Keratinocyte (primary cell): ENCODE measurements at regions not wholly inside any gene's neighbourhood (a gene's known extent, or its start where the extent isn't known, plus 50 kb on each side); places are given as distances from the start of the nearest gene placed in this dataset.

Source experiments
- DNase-seq: peaks from one replicate; pipeline ENCODE4 v3.0.0-alpha.2; 2011; ENCODE audit warnings: low read depth, missing footprints, low spot score
- FAIRE-seq: peaks from 2 replicates; lab custom pipeline; 2011; peaks lifted over from hg19 to GRCh38; lab: Jason Lieb, UNC
- H2AFZ ChIP-seq: 2 replicates; pipeline ENCODE4 v1.6.0; 2012; ENCODE audit warnings: low read length, control low read depth, inconsistent platforms; ENCODE audit not compliant: control insufficient read depth
- H3K27ac ChIP-seq: 2 replicates; pipeline ENCODE4 v1.5.1; 2011; ENCODE audit warnings: low read length; ENCODE audit not compliant: control insufficient read depth, insufficient read depth
- H3K27me3 ChIP-seq: 3 replicates; pipeline ENCODE4 v1.6.0; 2011; ENCODE audit warnings: low read length; ENCODE audit not compliant: control insufficient read depth, insufficient read depth; ENCODE audit errors: extremely low read depth
- H3K36me3 ChIP-seq, 2 experiments: 2 replicates in 1 of 2; 3 replicates in 1 of 2; pipeline ENCODE4 v1.5.1; 2011; ENCODE audit warnings: low read length in 2 of 2, mild to moderate bottlenecking in 1 of 2; ENCODE audit not compliant: control insufficient read depth in 2 of 2, insufficient read depth in 2 of 2; ENCODE audit errors: extremely low read depth in 1 of 2
- H3K4me1 ChIP-seq: 3 replicates; pipeline ENCODE4 v1.5.1; 2011; ENCODE audit warnings: low read length; ENCODE audit not compliant: control insufficient read depth, insufficient read depth; ENCODE audit errors: extremely low read depth
- H3K4me2 ChIP-seq: 3 replicates; pipeline ENCODE4 v1.6.0; 2011; ENCODE audit warnings: low read depth, low read length; ENCODE audit not compliant: control insufficient read depth, insufficient read depth; ENCODE audit errors: extremely low read depth
- H3K4me3 ChIP-seq, 3 experiments: fragments of 200-600 bp in 1 of 3; sonication (generic) in 1 of 3; 2 replicates in 2 of 3; 3 replicates in 1 of 3; pipeline ENCODE4 v1.5.1; 2011 to 2016; ENCODE audit warnings: low read length in 3 of 3, mild to moderate bottlenecking in 3 of 3, control low read depth in 2 of 3, inconsistent platforms in 1 of 3, low read depth in 1 of 3, mixed read lengths in 1 of 3, mixed run types in 1 of 3, moderate library complexity in 1 of 3; ENCODE audit not compliant: control insufficient read depth in 2 of 3, insufficient read depth in 2 of 3; ENCODE audit errors: extremely low read depth in 1 of 3
- H3K79me2 ChIP-seq: 2 replicates; pipeline ENCODE4 v1.6.0; 2012; ENCODE audit warnings: low read length; ENCODE audit not compliant: control insufficient read depth, insufficient read depth
- H3K9ac ChIP-seq: 3 replicates; pipeline ENCODE4 v1.6.0; 2011; ENCODE audit warnings: low read length; ENCODE audit not compliant: control insufficient read depth, insufficient read depth; ENCODE audit errors: extremely low read depth
- H3K9me1 ChIP-seq: 3 replicates; pipeline ENCODE4 v1.6.0; 2011; ENCODE audit warnings: low read length; ENCODE audit not compliant: control insufficient read depth, insufficient read depth; ENCODE audit errors: extremely low read depth
- H3K9me3 ChIP-seq: 2 replicates; pipeline ENCODE4 v1.5.1; 2012; ENCODE audit warnings: low read depth, low read length; ENCODE audit not compliant: control insufficient read depth
- H4K20me1 ChIP-seq: 3 replicates; pipeline ENCODE4 v1.6.0; 2011; ENCODE audit warnings: low read length; ENCODE audit not compliant: control insufficient read depth, insufficient read depth; ENCODE audit errors: extremely low read depth
- CTCF ChIP-seq, 3 experiments: IDR thresholded peaks in 1 of 3; conservative IDR thresholded peaks in 1 of 3; optimal IDR thresholded peaks in 1 of 3; 2 replicates in 2 of 3; 3 replicates in 1 of 3; pipeline versions ENCODE3 to v1.5.1; 2011; ENCODE audit warnings: low read length in 3 of 3, mild to moderate bottlenecking in 3 of 3, moderate library complexity in 2 of 3, control low read depth in 1 of 3, inconsistent platforms in 1 of 3; ENCODE audit not compliant: insufficient read depth in 2 of 3; ENCODE audit errors: extremely low read depth in 1 of 3
- EZH2 ChIP-seq: IDR thresholded peaks from one replicate; pipeline ENCODE4 v1.6.1; 2012; ENCODE audit warnings: inconsistent platforms, mild to moderate bottlenecking, low read length, moderate library complexity
- dilution Hi-C: fragments of 300-500 bp; cut with MboI; formaldehyde crosslinking; loops from one replicate; pipeline ENCODE4 v1.7.0; 2020; ENCODE audit warnings: low sequenced_read_pairs; ENCODE audit not compliant: extremely low pct_ligation_motif_present

GRCh38 chr7:115840702-115841101 lies 189.9 kb downstream of the TFEC start:
- no peaks in the 10 kb centered on the region for H4K20me1 ChIP-seq
- no peak overlapping the region for H3K9ac ChIP-seq
- H3K27ac ChIP-seq, result no peak overlapping the region
- dilution Hi-C loops, result no loop called here
- H3K9me1 ChIP-seq, result no peaks in the 10 kb centered on the region
- no peak overlapping the region for H3K4me3 ChIP-seq
- no peaks in the 10 kb centered on the region for H3K4me1 ChIP-seq
- H3K79me2 ChIP-seq, result no peaks in the 10 kb centered on the region
- no peak overlapping the region for H2AFZ ChIP-seq
- no peaks in the 10 kb centered on the region for H3K36me3 ChIP-seq
- no peaks in the 10 kb centered on the region for H3K27me3 ChIP-seq
- H3K4me2 ChIP-seq, result no peak overlapping the region
- DNase-seq, result no peak
- TF ChIP-seq CTCF (optimal IDR thresholded peaks at IDR 0.05 in 1 of 3, IDR thresholded peaks at IDR 0.05 in 1 of 3, conservative IDR thresholded peaks at IDR 0.05 in 1 of 3; ENCODE audit: extremely low read depth in 1 of 3, insufficient read depth in 2 of 3, low read length in 3 of 3) (no peak), EZH2 (no peak)
- FAIRE-seq, result no peak
- no peaks in the 10 kb centered on the region for H3K9me3 ChIP-seq

- no peak overlapping the region for H3K4me3 ChIP-seq
- FAIRE-seq (no peak), DNase-seq (no peak)
- H2AFZ ChIP-seq, result no peak overlapping the region
- H3K79me2 ChIP-seq, result no peaks in the 10 kb centered on the region
- no peak overlapping the region for H3K27ac ChIP-seq
- H3K4me2 ChIP-seq, result no peak overlapping the region
- dilution Hi-C loops, result no loop called here
- H3K9me3 ChIP-seq, result no peaks in the 10 kb centered on the region
- no peaks in the 10 kb centered on the region for H3K36me3 ChIP-seq
- H4K20me1 ChIP-seq, result no peaks in the 10 kb centered on the region
- H3K9ac ChIP-seq, result no peak overlapping the region
- H3K4me1 ChIP-seq, result no peaks in the 10 kb centered on the region
- H3K27me3 ChIP-seq, result no peaks in the 10 kb centered on the region
- TF ChIP-seq EZH2, result no peak
- no peak for TF ChIP-seq CTCF (optimal IDR thresholded peaks at IDR 0.05 in 1 of 3, IDR thresholded peaks at IDR 0.05 in 1 of 3, conservative IDR thresholded peaks at IDR 0.05 in 1 of 3; ENCODE audit: extremely low read depth in 1 of 3, insufficient read depth in 2 of 3, low read length in 3 of 3)
- H3K9me1 ChIP-seq, result no peaks in the 10 kb centered on the region
Measured at GRCh38 chr7:115838829-115839228, 191.7 kb downstream of the TFEC start.
